SU-DHL-6 (cell line): ENCODE measurements at regions not wholly inside any gene's neighbourhood (a gene's known extent, or its start where the extent isn't known, plus 50 kb on each side); places are given as distances from the start of the nearest gene placed in this dataset.

Experiments used
- CTCF ChIP-seq: fragments of 200-600 bp; sonication (generic); IDR thresholded peaks from one replicate; pipeline ENCODE4 v1.5.1; 2017; ENCODE audit warnings: antibody characterized with exemption, mild to moderate bottlenecking, low read length, moderate library complexity; ENCODE audit not compliant: insufficient read depth, poor library complexity, severe bottlenecking
- EZH2phosphoT487 ChIP-seq: fragments of 200-600 bp; sonication (generic), shearing (Covaris generic); conservative IDR thresholded peaks from 2 replicates; pipeline ENCODE4 v1.6.1; 2018; ENCODE audit warnings: mild to moderate bottlenecking, antibody characterized with exemption, low read length, moderate library complexity, mixed read lengths

GRCh38 chr11:44493383-44493782, 72.1 kb upstream of the CD82 start:
- TF ChIP-seq CTCF (no peak), EZH2phosphoT487 (no peak)
